ENCODE measurements at regions not wholly inside any gene's neighbourhood (a gene's known extent, or its start where the extent isn't known, plus 50 kb on each side); places are given as distances from the start of the nearest gene placed in this dataset.

- H2AFZ ChIP-seq, result no peak overlapping the region
- TF ChIP-seq, protein P1, sequence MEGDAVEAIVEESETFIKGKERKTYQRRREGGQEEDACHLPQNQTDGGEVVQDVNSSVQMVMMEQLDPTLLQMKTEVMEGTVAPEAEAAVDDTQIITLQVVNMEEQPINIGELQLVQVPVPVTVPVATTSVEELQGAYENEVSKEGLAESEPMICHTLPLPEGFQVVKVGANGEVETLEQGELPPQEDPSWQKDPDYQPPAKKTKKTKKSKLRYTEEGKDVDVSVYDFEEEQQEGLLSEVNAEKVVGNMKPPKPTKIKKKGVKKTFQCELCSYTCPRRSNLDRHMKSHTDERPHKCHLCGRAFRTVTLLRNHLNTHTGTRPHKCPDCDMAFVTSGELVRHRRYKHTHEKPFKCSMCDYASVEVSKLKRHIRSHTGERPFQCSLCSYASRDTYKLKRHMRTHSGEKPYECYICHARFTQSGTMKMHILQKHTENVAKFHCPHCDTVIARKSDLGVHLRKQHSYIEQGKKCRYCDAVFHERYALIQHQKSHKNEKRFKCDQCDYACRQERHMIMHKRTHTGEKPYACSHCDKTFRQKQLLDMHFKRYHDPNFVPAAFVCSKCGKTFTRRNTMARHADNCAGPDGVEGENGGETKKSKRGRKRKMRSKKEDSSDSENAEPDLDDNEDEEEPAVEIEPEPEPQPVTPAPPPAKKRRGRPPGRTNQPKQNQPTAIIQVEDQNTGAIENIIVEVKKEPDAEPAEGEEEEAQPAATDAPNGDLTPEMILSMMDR (conservative IDR thresholded peaks at IDR 0.05), result no peak
- no peak for TF ChIP-seq EZH2 (IDR thresholded peaks at IDR 0.05; ENCODE audit: low read depth)
- H3K27me3 ChIP-seq (ENCODE audit: insufficient read depth, low read depth), result no peaks in the 10 kb centered on the region
- no peaks in the 10 kb centered on the region for H3K79me2 ChIP-seq (ENCODE audit: low read depth)
- no peaks in the 10 kb centered on the region for H3K9me2 ChIP-seq (ENCODE audit: insufficient read depth)
- H3K4me3 ChIP-seq, result no peak overlapping the region
- no peaks in the 10 kb centered on the region for H3K36me3 ChIP-seq (ENCODE audit: low read depth)
- H3K4me1 ChIP-seq (replicated peaks; ENCODE audit: insufficient read depth), result no peaks in the 10 kb centered on the region
- ChIA-PET POLR2A (ENCODE audit: unreplicated experiment) (no interaction called here), CTCF (interaction anchor here (0.6 kb wide), 1 partner anchor 818 kb away, joined by 3 read pairs; no protein-coding TSS in a partner anchor)
- intact Hi-C loops (cut with micrococcal nuclease; ENCODE audit: unreplicated experiment), result no loop called here
- DNase-seq, result no peak
- no peak overlapping the region for H3K4me2 ChIP-seq
- no peaks in the 10 kb centered on the region for H4K20me1 ChIP-seq (ENCODE audit: insufficient read depth)
- no TSS peak for BruUV-seq (replicated peaks)
- H3K27ac ChIP-seq, result no peak overlapping the region
- no peaks in the 10 kb centered on the region for H3K9me3 ChIP-seq (ENCODE audit: insufficient read depth, low read depth)
- H3F3A ChIP-seq (ENCODE audit: insufficient read depth, low read depth), result no peaks in the 10 kb centered on the region
These were observed 942.9 kb downstream of the RPS29 start for GRCh38 chr14:48643241-48643640.

GRCh38 chr14:48628870-48629269, 953.5 kb upstream of the MDGA2 start:
- no peak overlapping the region for H2AFZ ChIP-seq
- no peak for TF ChIP-seq EZH2 (IDR thresholded peaks at IDR 0.05; ENCODE audit: low read depth)
- TF ChIP-seq, protein P1 (conservative IDR thresholded peaks at IDR 0.05), result no peak
- no peak overlapping the region for H3K4me3 ChIP-seq
- no peaks in the 10 kb centered on the region for H3K36me3 ChIP-seq (ENCODE audit: low read depth)
- no peaks in the 10 kb centered on the region for H4K20me1 ChIP-seq (ENCODE audit: insufficient read depth)
- H3F3A ChIP-seq (ENCODE audit: insufficient read depth, low read depth), result no peaks in the 10 kb centered on the region
- H3K4me2 ChIP-seq, result no peak overlapping the region
- no peaks in the 10 kb centered on the region for H3K79me2 ChIP-seq (ENCODE audit: low read depth)
- H3K4me1 ChIP-seq (replicated peaks; ENCODE audit: insufficient read depth), result no peaks in the 10 kb centered on the region
- no peaks in the 10 kb centered on the region for H3K9me3 ChIP-seq (ENCODE audit: insufficient read depth, low read depth)
- no TSS peak for BruUV-seq (replicated peaks)
- ChIA-PET POLR2A (ENCODE audit: unreplicated experiment) (no interaction called here), CTCF (no interaction called here)
- intact Hi-C loops (cut with micrococcal nuclease; ENCODE audit: unreplicated experiment), result no loop called here
- no peak for DNase-seq
- no peak overlapping the region for H3K27ac ChIP-seq
- no peaks in the 10 kb centered on the region for H3K27me3 ChIP-seq (ENCODE audit: insufficient read depth, low read depth)
- no peaks in the 10 kb centered on the region for H3K9me2 ChIP-seq (ENCODE audit: insufficient read depth)

DNA sequence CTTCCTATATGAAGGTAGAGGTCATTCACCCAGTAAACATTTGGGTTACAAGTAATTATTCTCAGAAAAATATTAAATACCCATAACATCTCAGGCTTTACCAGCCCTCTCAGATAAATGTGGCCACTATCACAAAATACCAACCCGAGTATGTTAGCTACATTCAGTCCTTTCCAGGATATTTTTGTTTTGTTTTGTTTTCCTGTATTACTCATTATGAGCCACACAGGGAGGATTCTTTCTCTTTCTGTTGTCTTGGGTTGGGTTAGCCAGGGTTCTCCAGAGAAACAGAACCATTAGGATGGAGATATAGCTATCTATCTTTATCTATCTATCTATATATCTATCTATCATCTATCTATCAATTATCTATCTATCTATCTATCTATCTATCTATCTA, 947.6 kb upstream of the MDGA2 start:
- intact Hi-C loops (cut with micrococcal nuclease; ENCODE audit: unreplicated experiment), result no loop called here
- BruUV-seq (replicated peaks), result no TSS peak
- POLR2A ChIA-PET (ENCODE audit: unreplicated experiment), result no interaction called here

More for the DNA sequence above, 947.6 kb upstream of the MDGA2 start:
- Histone ChIP-seq H3K4me3 (no peak overlapping the region), H3K4me2 (no peak overlapping the region), H3F3A (ENCODE audit: insufficient read depth, low read depth) (no peaks in the 10 kb centered on the region), H2AFZ (no peak overlapping the region), H3K27me3 (ENCODE audit: insufficient read depth, low read depth) (no peaks in the 10 kb centered on the region), H3K36me3 (ENCODE audit: low read depth) (no peaks in the 10 kb centered on the region), H3K79me2 (ENCODE audit: low read depth) (no peaks in the 10 kb centered on the region), H3K27ac (no peak overlapping the region), H3K9me2 (ENCODE audit: insufficient read depth) (no peaks in the 10 kb centered on the region), H4K20me1 (ENCODE audit: insufficient read depth) (no peaks in the 10 kb centered on the region), H3K9me3 (ENCODE audit: insufficient read depth, low read depth) (no peaks in the 10 kb centered on the region), H3K4me1 (replicated peaks; ENCODE audit: insufficient read depth) (no peaks in the 10 kb centered on the region)
- no peak for DNase-seq
- CTCF ChIA-PET, result no interaction called here
- TF ChIP-seq, protein P1 (conservative IDR thresholded peaks at IDR 0.05), result no peak
- no peak for TF ChIP-seq EZH2 (IDR thresholded peaks at IDR 0.05; ENCODE audit: low read depth)

All from PC-9 (cell line).